ENCODE measurements at regions not wholly inside any gene's neighbourhood (a gene's known extent, or its start where the extent isn't known, plus 50 kb on each side); places are given as distances from the start of the nearest gene placed in this dataset.
"Not testable (repeated sequence)": the region's sequence is repeated elsewhere in the genome, so short reads cannot be mapped to it uniquely, and the experiment has no call there.

GRCh38 chr4:126770811-126771553 is 861.8 kb upstream of the INTU start:
- TF ChIP-seq CTCF, POLR2A, POLR2AphosphoS5 (IDR thresholded peaks at IDR 0.05): not testable (repeated sequence)
